ENCODE measurements at regions not wholly inside any gene's neighbourhood (a gene's known extent, or its start where the extent isn't known, plus 50 kb on each side); places are given as distances from the start of the nearest gene placed in this dataset.
"Not testable (repeated sequence)": the region's sequence is repeated elsewhere in the genome, so short reads cannot be mapped to it uniquely, and the experiment has no call there.

DNA sequence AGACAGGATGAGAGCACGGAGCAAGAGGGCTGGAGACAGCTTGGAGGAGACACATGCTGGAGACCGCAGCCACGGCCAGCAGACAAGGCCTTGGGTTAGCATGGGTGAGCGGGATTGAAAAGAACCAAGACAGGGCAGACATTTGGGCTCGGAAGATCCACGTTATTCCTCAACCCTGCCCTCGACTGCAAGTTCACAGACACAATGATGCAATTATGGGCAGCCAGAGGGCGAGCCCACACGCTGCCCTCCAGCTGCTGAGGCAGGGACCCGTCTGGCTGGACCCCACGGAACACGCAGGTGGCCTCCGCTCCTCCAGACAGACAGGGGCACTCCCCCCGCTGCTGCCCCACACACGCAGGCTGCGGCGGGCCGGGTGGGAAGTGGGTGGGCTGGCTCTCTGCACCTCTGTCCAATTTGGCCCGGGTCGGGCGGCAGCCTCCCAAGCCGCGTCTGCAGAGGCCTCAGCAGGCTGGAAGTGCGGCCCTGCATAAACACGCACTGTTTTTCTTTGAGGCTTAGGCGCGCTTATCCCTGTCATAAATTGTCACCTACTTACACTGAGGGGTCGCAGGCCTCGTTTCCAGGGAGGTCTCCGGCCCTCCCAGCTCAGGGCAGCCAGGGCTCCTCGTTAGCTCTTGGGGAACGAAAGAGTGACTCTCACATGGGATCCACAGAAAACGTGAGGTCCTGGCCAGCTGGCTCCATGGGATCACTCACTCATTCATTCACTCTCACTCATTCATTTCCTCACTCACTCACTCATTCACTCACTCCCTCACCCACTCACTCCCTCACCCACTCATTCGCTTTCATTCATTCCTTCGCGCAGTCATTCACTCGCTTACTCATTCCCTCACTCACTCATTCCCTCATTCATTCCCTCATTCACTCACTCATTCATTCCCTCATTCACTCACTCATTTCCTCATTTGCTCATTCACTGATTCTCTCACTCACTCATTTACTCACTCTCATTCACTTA is 303.9 kb downstream of the C16orf95 start:
- no peak for DNase-seq

- DNase-seq = no peak
Measured at GRCh38 chr16:87014112-87014511, 303.1 kb downstream of the C16orf95 start.

DNA sequence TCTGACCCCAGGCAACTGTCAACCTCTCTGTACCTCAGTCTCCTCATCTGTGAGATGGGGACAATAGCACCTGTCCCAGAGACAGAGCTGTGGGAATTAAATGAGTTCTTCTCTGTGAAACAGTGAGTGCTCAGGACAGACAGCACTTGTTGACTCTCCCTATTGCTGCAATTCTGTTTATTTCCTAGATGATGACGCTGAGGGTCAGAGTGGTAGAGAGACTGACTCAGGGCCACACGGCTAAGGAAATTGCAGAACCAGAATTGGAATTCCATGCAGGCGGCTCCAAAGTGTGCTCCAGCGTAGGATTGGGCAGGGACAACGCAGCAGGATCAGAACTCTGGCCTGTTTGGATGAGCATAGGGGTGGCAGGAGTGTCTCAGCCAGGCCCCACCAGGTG is 302.2 kb downstream of the C16orf95 start:
- no peak for DNase-seq

GRCh38 chr16:87016046-87017035 is 300.9 kb downstream of the C16orf95 start:
- DNase-seq = no peak

DNA sequence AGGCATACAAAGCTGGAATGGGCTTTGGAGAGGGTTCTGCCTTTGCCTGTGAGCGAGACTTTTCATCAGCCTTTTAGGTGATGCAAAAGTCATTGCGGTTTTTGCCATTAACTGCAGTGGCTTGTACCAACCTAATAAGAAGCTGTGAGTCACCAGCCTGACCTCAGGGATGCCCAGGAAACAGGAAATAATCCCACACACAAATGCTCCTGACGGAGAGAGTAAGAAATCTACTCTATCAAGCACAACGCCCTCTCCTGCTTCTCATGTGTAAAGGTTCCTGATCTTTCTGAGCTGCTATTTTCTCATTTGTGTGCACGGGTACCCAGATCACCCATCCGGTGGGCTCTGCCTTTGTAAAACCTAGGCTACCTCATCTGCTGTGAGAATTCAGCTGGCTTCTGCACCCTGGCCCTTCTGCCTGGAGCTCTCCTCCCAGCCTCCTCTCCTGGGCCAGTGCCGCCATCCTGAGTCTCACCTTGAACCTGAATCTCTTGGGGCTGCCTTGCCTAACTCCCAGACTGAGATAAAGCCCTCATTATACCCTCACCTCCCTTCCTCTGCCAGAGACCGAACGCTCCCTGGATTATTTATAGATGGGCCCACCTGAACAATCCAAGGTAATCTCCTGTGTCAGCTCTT is 299.7 kb downstream of the C16orf95 start:
- DNase-seq = no peak

GRCh38 chr16:87025676-87026075 is 291.5 kb downstream of the C16orf95 start:
- no peak for DNase-seq

DNA sequence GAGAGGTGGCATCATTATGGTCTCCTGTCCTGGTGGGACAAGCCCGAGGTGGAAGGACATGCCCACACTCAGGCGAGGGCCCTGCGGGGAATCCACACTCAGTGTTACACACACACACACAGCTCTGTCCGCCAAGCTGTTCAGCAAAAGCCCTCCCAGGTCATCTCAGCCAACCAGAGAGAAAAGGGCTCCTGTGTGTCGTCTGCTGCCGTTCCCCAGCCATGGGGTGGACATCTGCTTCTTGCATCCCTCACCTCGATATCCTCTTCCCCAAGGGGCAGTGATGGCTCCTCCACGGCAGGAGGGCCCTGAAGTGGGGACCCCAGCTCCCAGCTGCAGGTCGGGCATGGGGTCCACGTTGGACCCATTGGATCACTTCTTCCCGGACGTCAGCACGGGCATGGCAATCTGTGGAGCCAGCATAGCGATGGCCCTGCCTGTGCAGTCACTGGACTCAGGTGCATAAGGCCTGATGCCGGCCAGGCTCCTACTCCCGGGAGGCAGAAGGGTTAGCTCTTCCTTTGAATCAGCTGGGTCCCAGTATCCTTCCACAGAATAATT is 290.1 kb downstream of the C16orf95 start:
- DNase-seq = no peak

DNA sequence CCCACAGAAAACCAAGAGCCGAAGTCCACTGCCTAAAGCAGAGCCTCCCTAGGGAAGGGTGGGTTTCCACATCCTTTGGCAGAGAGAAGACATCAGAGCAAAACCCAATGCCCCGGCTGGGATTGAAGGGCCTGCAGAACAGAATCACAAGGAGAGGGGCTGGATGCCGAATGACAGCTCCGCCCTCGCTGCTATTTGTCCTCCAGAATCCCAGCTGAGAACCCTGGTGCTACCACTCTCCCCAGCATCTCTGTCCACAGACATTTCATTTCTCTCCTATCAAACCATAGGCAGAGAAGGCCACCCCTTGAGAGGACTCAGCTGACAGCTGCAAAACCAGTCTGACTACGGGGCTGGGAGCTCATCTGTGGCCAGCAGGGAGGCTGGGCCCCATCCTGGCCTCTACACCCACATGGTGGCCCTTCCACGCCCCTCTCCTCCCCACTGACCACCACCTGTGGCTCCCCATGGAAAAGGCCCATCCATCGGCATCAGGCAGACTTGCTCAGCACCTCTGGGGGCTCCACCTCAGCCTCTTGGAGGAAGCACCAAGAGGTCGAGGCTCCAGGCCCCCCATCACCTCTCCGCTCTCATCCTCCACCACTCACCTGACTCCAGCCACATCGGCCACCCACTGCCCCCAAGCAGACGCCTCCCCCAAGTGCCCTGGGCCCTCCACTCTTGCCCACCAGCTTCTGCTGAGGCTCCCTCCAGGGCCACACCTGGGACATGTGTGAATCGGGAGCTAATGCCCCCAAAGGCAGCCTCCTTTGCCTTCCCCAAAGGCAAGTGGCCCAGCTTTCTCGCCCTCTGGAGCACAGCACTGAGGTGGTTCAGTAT is 288.5 kb downstream of the C16orf95 start:
- DNase-seq = no peak

DNA sequence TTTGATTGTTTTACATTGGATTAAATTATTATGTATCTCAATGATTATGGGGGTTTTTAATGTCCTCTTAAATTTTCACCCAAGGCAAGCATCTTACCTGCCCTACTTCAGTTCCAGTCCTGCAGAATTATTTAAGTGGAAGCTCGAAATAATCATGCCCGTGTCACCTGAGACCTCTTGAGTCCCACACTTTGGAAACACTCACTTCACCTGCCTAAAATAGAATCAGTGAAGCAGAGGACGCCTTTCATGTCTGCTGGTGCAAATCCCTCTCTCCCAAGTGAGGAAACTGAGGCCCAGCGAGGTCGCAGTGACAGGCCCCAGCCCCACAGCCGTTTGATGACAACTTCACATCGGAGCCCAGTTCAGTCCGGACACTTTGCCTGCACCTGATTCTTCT is 284.6 kb downstream of the C16orf95 start:
- no peak for DNase-seq

GRCh38 chr16:87033021-87033471 is 284.1 kb downstream of the C16orf95 start:
- no peak for DNase-seq

DNA sequence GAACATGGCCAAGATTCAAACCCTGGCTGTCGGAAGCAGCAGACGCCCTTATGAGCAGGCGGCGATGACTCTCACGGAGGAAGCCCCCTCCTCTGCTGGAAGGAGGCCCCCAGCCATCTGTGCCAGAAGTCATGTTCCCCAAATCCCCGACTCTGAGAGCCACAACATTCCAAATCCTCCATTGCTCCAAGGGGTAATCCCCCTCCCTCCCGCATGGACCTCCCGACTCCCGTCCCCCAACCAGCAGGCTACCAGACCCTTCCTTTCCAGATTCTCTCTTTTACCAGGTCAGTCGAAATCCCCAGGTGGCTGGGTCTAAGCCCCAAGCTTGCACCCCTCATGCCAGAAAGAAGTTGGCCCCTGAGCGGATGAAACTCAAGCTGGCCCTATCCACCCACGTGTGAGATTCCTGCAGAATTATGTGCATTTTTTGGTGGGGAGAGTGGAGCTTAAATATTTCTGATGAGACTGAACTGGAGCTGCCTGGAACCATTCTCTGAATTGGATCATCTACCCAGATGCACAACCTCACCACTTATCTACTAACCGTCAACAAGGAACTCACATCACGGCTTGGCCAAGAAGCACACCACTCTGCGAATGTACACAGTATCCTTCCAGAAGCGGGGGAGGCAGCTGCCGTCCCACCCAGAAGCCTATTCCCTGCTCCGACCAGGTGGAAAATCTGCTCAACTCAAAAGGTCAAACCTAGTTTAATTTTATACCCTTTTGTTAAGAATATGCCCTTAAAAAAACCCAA is 283.5 kb downstream of the C16orf95 start:
- no peak for DNase-seq

DNA sequence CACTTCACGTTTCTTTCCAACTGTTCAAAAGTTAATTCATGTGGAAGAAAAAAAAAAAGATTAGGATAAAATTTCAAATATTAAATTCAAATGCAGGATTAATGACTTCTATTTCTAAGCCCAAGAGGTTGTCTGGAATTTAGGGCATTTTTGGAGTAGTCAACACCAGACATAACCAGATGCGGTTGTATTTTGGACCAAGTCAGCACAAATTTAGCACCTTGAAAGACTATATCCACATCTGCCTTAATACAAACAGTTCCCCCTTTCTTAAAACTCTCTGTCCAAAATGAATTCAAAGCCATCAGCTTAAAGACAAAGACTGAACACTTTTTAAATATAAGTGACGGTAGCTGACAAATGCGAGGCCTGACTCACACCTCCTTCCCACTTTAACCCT is 282.9 kb downstream of the C16orf95 start:
- DNase-seq = no peak

GRCh38 chr16:87035053-87035452 is 282.1 kb downstream of the C16orf95 start:
- DNase-seq = no peak

- DNase-seq = no peak
Measured at GRCh38 chr16:87037012-87037411, 280.2 kb downstream of the C16orf95 start.

DNA sequence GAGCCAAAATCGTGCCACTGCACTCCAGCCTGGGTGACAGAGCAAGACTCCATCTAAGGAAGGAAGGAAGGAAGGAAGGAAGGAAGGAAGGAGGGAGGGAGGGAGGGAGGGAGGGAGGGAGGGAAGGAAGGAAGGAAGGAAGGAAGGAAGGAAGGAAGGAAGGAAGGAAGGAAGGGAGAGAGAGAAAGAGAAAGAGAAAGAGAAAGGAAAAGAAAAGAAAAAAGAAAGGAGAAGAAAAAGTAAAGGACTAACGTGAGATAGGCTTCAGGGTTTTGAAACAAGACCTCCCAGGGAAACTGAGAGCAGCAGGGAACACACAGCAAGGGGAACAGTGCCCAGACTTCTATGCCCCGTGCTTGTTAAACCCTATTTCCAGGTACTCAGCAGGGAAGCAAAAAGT is 278.7 kb downstream of the C16orf95 start:
- DNase-seq = not testable (repeated sequence)

DNA sequence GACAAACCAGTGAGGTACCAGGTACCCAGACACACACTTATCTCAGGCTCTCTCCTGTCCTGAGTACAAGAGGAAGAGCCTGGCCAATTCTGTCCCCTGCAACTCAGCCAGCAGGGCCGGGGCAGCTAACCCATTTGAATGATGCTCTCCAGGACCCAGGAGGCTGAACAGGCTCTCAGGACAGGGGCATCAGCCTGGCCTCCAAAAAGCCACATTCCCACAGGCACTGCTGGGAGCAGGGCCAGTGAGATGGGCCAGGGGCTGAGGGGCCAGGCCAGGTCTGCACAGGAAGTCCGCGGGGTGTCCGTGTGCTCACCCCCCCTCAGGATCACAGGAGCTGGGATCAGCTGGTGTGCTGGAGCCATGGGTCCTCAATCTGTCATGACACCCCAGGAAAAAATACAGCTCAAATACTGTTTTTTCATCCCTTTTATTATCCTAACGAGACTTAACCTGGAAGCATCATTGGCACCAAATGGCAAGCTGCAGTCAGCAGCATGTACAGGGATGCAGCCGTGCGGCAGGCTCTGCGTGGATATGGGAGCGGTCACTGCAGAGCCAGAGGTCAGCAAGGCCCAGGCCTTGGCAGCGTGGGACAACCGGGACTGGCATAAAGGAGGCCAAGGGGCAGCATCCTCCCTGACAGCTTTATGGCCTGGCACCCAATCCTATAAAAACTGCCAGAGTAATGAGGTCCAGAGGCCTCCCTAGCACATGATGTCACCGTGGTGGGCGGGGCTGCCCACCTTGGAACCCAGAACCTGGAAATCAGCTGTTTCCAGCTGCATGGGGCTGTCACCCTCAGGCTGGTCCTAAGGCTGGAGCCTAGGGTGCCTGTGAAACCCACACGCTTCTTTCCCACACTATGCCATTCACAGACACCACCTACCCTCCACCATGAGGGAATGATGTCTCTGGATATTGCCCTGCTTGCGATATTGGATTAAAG is 276.7 kb downstream of the C16orf95 start:
- DNase-seq = no peak

GRCh38 chr16:87041286-87041685 is 275.9 kb downstream of the C16orf95 start:
- DNase-seq = no peak

DNA sequence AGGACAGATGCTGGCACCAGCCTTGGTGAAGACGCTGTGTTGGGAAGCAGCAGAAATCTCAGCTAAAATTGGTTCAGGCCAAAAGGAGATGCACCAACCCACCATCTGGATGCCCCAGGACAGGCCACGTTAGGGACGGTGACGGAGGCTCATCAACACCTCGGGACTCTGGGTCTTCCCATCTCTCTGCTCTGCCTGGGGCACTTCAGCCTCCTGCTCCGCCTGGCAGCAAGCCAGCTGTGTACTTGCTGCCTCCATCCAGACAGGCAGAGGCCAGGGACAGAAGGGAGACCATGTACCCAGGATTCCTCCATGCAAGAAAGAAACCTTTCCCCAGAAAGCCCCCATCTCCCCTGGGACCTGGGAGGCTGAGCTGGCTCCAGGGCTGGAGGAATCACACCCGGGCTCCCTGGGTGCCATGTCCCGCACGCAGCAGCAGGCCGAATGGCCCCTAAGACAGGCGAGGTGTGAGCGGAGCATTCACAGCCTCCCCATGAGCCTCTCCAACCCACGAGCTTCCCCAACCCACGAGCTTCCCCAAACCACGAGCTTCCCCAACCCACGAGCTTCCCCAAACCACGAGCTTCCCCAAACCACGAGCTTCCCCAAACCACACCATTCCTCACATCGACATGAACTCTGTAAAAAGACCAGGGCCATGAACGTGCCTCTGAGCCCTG is 274.5 kb downstream of the C16orf95 start:
- DNase-seq = no peak

All from SHP77 treated with DMSO at 0.1 percent for 48 hours (cell line).